ENCODE measurements at regions not wholly inside any gene's neighbourhood (a gene's known extent, or its start where the extent isn't known, plus 50 kb on each side); places are given as distances from the start of the nearest gene placed in this dataset.

DNA sequence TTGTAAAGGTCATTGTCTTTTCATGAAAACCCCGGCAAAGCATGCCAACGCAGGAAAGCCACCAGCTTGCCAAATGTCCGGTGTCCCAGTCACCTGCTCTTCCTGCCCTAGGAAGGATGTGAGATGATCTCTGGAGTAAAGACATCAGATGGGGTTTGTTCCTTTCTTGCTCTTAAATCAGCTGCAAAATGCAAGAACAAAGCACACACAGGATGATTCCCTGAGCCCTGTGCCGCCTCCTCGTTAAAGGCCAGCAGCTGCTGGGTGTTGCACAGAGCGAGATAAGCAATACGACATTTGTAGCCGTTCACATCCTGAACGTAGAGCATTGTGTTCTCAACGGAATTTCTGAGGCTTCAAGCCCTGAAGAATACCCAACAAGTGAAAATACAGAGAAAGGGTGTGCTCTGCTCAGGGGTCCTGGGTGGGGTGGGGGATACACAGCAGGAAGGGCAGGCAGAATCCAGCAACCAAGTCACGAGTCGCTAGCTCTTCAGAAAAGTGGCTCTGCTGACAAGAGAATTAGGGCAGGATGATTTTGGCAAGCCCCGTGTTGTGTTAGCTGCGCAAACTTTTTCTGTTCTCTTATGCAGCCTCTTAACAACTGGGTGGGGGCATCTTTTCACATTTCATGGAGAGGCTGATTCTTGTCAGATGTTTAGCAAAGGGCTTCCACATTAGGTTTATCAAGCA, 229.2 kb upstream of the MAP3K1 start:
- H3K9me3 ChIP-seq: no peaks in the 10 kb centered on the region
- TF ChIP-seq POLR2AphosphoS5 (IDR thresholded peaks at IDR 0.05): peak in 1 of 3 donors; percentile 41
- no peak for TF ChIP-seq EP300 (IDR thresholded peaks at IDR 0.05)
- no peak for TF ChIP-seq POLR2A (IDR thresholded peaks at IDR 0.05)
- peak overlapping the region; percentile 27 for H3K4me3 ChIP-seq
- H3K27ac ChIP-seq: peak overlapping the region; percentile 80
- H3K4me1 ChIP-seq: peaks cover 48% of the 10 kb centered on the region
- H3K27me3 ChIP-seq: no peaks in the 10 kb centered on the region
- DNase-seq (ENCODE audit: low spot score in 2 of 2): no peak
- no peaks in the 10 kb centered on the region for H3K36me3 ChIP-seq
- WGBS: 10% methylated on average over 14 of the region's 14 CpGs

- DNase-seq (ENCODE audit: low spot score in 2 of 2): no peak
- Histone ChIP-seq H3K27me3 (no peaks in the 10 kb centered on the region), H3K36me3 (no peaks in the 10 kb centered on the region), H3K4me1 (peaks cover 48% of the 10 kb centered on the region), H3K27ac (peak overlapping the region; percentile 80), H3K9me3 (no peaks in the 10 kb centered on the region), H3K4me3 (peak overlapping the region; percentile 27)
- TF ChIP-seq POLR2AphosphoS5 (IDR thresholded peaks at IDR 0.05): peak in 1 of 3 donors; percentile 10
- no peak for TF ChIP-seq EP300 (IDR thresholded peaks at IDR 0.05)
- no peak for TF ChIP-seq POLR2A (IDR thresholded peaks at IDR 0.05)
- TF ChIP-seq, protein P1, sequence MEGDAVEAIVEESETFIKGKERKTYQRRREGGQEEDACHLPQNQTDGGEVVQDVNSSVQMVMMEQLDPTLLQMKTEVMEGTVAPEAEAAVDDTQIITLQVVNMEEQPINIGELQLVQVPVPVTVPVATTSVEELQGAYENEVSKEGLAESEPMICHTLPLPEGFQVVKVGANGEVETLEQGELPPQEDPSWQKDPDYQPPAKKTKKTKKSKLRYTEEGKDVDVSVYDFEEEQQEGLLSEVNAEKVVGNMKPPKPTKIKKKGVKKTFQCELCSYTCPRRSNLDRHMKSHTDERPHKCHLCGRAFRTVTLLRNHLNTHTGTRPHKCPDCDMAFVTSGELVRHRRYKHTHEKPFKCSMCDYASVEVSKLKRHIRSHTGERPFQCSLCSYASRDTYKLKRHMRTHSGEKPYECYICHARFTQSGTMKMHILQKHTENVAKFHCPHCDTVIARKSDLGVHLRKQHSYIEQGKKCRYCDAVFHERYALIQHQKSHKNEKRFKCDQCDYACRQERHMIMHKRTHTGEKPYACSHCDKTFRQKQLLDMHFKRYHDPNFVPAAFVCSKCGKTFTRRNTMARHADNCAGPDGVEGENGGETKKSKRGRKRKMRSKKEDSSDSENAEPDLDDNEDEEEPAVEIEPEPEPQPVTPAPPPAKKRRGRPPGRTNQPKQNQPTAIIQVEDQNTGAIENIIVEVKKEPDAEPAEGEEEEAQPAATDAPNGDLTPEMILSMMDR (IDR thresholded peaks at IDR 0.05): no peak
- WGBS: 43% methylated on average over 2 of the region's 2 CpGs
Observed at GRCh38 chr5:56585461-56585860, 229.9 kb upstream of the MAP3K1 start.

DNA sequence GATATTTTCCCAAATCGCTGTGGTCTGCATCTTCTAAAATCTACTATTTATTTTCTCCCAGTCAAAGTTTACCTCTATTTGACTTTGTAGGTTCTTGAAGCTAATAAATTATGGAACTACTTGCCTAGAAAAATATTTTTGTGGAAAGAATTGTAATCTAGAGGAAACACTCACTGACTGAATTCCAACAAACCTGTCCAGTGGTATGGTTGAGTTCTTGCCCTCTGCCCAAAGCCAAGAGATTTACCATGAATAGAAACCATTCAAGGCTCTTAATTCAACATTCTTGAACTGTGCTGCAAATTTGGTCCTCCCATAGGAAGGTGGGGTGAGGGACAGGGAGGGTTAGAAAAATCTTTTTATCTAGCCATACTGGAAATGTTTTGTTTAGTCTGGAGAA, 233.9 kb upstream of the MAP3K1 start:
- H3K27me3 ChIP-seq: no peaks in the 10 kb centered on the region
- H3K9me3 ChIP-seq: no peaks in the 10 kb centered on the region
- WGBS: 87% methylated on average over 1 of the region's 1 CpG
- no peaks in the 10 kb centered on the region for H3K36me3 ChIP-seq
- no peak for TF ChIP-seq POLR2AphosphoS5 (IDR thresholded peaks at IDR 0.05)
- TF ChIP-seq POLR2A (IDR thresholded peaks at IDR 0.05): no peak
- no peak for TF ChIP-seq EP300 (IDR thresholded peaks at IDR 0.05)
- TF ChIP-seq, protein P1 (IDR thresholded peaks at IDR 0.05): no peak
- peaks cover 14% of the 10 kb centered on the region for H3K4me1 ChIP-seq
- no peak for DNase-seq (ENCODE audit: low spot score in 2 of 2)
- no peak overlapping the region for H3K27ac ChIP-seq
- H3K4me3 ChIP-seq: no peak overlapping the region

DNA sequence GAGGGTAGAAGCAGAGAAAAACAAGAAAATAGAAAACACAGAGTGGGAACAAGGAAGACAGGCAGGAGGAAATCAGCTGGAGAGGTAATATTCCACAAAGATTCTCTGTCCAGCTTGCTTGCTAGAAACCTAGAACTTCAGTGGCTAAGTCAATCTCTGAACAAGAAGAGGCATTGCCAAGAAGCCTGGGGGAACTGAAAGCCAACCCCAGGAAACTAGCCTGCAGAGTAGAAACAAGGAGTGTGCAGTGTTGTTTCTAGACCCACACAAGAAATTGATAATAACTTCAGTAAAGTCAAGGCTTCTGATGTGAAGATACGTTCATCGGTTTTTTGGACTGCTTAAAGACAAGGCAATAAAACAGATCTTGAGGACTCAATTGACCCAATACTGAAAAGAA, 234.5 kb upstream of the MAP3K1 start:
- WGBS: 91% methylated on average over 2 of the region's 2 CpGs
- peaks cover 9% of the 10 kb centered on the region for H3K4me1 ChIP-seq
- TF ChIP-seq POLR2A (IDR thresholded peaks at IDR 0.05) (no peak), POLR2AphosphoS5 (IDR thresholded peaks at IDR 0.05) (no peak), EP300 (IDR thresholded peaks at IDR 0.05) (no peak)
- TF ChIP-seq, protein P1 (IDR thresholded peaks at IDR 0.05): no peak
- H3K36me3 ChIP-seq: no peaks in the 10 kb centered on the region
- DNase-seq (ENCODE audit: low spot score in 2 of 2): no peak
- no peak overlapping the region for H3K4me3 ChIP-seq
- H3K27me3 ChIP-seq: no peaks in the 10 kb centered on the region
- H3K9me3 ChIP-seq: no peaks in the 10 kb centered on the region
- no peak overlapping the region for H3K27ac ChIP-seq

DNA sequence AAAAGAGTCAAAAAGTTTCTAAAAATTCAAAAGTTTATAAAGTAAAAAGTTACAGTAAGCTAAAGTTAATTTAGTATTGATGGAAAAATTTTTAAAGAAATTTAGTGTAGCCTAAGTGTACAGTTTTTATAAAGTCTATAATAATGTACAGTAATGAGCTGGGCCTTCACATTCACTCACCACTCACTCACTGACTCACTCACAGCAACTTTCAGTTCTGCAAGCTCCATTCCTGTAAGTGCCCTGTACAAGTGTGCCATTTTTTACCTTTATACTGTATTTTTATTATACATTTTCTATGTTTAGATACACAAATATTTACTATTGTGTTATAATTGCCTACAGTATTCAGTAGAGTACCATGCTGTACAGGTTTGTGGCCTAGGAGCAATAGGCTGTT, 239.5 kb upstream of the MAP3K1 start:
- H3K4me1 ChIP-seq: no peaks in the 10 kb centered on the region
- H3K36me3 ChIP-seq: no peaks in the 10 kb centered on the region
- no peak overlapping the region for H3K27ac ChIP-seq
- no peak overlapping the region for H3K4me3 ChIP-seq
- no peaks in the 10 kb centered on the region for H3K9me3 ChIP-seq
- TF ChIP-seq, protein P1 (IDR thresholded peaks at IDR 0.05): no peak
- TF ChIP-seq EP300 (IDR thresholded peaks at IDR 0.05) (no peak), POLR2A (IDR thresholded peaks at IDR 0.05) (no peak), POLR2AphosphoS5 (IDR thresholded peaks at IDR 0.05) (no peak)
- DNase-seq (ENCODE audit: low spot score in 2 of 2): no peak
- H3K27me3 ChIP-seq: no peaks in the 10 kb centered on the region

Data from suprapubic skin (tissue), 4 donors.